ENCODE measurements at regions not wholly inside any gene's neighbourhood (a gene's known extent, or its start where the extent isn't known, plus 50 kb on each side); places are given as distances from the start of the nearest gene placed in this dataset.

GRCh38 chr22:19620742-19621371 lies 93.4 kb upstream of the SEPTIN5 start:
- TF ChIP-seq CTCF (conservative IDR thresholded peaks at IDR 0.05; ENCODE audit: low read depth, low read length) (no peak), EZH2 (IDR thresholded peaks at IDR 0.05; ENCODE audit: low read length, unreplicated experiment) (no peak), EZH2phosphoT487 (IDR thresholded peaks at IDR 0.05; ENCODE audit: borderline replicate concordance, low read length) (no peak)
